HG03159 (cell line): ENCODE measurements at regions not wholly inside any gene's neighbourhood (a gene's known extent, or its start where the extent isn't known, plus 50 kb on each side); places are given as distances from the start of the nearest gene placed in this dataset.
"Not testable (repeated sequence)": the region's sequence is repeated elsewhere in the genome, so short reads cannot be mapped to it uniquely, and the experiment has no call there.

Experiments
- ATAC-seq: cut with Tn5 transposase; IDR thresholded peaks from one replicate; pipeline ENCODE4 v1.9.1; 2021; ENCODE audit warnings: mild to moderate bottlenecking, moderate library complexity; ENCODE audit not compliant: unreplicated experiment

DNA sequence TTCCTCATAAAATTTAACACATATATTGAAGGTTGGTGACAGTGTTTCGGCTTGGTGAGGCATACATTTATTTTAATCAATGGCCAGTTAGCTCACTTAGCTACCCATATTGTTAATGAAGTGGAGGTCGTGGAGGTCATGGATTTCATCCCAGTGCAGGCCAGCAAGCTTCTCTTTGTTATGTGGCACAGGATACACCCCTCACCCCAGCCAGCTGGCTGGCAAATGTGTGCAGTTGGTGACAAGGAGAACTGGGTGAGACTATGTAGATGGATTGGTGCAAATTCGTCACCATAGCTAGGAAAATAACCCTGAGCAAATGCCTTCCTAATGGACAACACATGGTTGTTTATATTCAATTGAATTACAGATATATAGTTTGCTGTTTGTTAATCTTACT lies 50.5 kb upstream of the FOXP2 start:
- ATAC-seq, result no peak

DNA sequence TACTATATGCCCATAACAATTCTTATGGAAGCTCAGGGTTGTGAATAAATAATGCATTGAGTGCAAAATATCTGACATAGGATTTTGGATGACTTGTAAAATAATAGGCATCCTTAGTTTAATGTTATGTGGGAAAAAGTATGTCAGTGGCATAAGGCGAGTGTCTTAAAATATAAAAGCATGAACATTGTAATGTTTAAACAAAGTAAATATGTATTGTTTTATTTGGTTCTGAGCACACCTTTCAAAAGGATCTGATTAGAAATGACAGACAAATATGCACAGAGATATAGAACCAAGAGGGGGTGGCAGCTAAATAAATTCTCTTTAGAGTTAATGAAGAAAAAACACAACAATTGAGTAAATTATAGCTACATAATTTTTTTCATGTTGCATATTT lies 51.3 kb upstream of the FOXP2 start:
- ATAC-seq, result no peak

DNA sequence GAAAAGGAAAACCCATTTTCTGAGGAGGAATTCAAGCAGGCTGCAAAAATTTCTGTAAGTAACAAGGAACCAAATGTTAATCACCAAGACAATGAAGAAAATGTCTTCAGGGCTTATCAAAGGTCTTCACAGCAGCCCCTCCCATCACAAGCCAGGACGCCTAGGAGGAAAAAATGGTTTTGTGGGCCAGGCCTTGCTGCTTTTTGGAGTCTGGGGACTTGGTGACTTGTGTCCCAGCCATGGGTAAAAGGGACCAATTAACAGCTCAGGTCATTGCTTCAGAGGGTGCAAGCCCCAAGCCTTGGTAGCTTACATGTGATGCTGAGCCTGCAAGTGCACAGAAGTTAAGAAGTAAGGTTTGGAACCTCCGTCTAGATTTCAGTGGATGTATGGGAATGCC lies 55.7 kb upstream of the FOXP2 start:
- ATAC-seq, result no peak

DNA sequence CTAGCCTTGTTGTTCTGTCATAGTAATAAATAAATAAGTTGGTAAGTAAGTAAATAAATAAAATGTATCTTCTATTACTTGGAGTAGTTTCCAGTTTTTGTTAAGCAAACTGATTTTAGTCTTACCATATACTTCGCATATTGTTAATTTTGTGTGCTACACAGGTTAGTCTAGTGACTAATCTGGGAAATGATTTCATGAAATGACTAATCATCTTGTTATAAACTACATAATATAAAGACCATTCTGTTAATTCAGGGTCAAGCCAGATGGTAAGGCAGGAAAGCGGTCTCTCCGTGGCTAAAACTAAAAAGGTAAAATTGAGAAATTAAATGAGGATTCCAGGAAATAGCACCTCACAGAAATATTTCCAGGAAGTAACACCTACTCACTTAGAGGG lies 58.5 kb upstream of the FOXP2 start:
- no peak for ATAC-seq

DNA sequence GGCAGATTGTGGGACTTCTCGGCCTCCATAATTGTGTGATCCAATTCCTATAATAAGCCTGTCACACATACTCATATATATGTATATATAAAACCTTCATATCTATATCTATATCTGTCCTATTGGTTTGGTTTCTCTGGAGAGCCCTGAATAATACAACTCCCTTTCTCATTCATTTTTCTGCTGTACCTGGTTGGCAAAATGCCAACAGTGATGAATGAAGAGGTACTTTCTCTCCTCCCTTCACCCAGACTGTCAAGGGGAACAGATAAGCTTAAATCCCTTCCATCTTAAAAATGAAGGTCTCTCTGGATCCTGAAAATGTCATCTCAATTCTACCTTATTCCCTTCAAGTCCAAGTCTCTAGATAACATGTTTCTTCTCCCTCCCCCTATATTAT lies 60.3 kb upstream of the FOXP2 start:
- ATAC-seq, result no peak

DNA sequence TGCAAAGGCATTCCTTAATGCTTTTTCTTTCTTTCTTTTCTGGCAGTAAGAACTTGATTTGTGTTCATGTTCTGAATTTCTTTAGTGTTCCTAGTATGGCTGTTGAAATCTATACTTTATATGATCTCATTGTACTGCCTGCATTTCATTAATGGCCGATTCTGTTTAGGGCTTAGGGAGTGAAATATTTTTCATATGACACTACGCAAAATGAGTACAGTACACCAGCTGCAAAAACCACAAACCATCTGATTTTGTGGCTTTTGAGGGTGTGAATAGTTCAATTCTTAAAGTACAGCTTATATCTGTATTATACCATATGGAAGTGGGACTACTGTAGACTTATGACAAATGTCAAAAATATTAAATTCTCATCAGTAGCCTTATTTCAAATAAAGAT lies 69.1 kb upstream of the FOXP2 start:
- ATAC-seq, result no peak

DNA sequence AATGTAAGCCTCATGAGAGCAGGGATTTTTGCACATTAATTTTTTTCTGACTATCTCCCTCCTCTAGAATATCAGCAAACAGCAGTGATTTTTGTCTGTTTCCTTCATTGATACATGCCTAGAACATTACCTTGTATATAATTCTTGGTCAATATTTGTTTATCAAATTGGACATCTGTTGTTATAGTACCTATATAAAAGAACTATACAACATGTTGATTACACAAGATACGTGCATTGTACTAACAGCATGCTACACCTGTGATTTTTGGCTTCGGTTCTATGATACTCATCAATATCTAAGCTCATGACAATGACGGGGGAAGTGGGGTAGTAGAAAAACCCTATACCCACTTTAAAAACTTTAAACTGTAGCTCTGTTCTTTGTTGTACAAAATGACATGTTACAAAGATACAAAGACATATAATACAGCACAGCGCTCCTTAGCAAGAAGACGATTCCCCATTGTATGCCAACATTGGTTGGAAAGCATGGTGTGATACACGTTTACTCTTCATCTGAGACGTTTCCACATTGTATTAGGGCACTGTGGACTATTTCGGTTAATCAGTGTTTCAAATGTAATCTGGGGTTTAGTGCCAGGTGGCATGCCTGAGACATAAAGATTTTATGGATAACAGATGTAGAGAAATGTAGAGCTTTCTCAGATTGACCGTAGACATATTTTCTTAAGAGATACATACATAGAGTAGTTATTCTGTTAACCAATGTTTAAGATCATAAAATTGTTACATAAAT lies 70.5 kb upstream of the FOXP2 start:
- no peak for ATAC-seq

DNA sequence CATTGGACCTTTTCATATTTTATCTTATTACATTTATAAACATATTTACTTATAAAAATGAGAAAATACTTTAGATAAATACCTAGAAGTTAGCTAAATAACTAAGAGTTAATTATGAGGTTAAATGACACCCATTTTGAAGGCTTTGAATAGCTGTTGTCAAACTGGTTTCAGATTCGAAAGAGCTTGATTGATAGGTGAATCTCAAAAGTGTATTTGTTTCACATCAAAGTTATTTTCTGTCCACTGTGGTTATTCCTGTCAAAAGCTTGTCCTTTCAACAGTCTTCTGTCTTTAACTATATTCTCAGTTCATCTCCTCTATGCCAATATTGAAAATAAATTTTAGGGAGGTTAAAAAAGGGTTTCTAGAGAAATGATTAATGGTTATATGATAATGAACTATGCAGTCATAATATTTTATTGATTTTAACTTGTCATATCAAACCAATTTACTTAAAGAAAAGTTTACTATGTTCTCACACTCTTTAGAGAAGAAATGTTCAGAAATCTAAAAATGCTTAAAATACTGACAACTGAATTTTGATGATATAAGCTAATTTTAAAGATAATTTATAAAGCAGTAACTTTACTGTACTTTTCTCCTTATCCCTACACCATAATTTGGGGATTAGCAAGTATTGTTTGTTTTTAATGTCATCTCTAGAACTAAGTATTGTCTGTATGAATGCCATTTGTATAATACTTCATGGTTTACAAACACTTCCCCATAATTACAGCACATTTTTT lies 72.0 kb upstream of the FOXP2 start:
- ATAC-seq, result no peak

DNA sequence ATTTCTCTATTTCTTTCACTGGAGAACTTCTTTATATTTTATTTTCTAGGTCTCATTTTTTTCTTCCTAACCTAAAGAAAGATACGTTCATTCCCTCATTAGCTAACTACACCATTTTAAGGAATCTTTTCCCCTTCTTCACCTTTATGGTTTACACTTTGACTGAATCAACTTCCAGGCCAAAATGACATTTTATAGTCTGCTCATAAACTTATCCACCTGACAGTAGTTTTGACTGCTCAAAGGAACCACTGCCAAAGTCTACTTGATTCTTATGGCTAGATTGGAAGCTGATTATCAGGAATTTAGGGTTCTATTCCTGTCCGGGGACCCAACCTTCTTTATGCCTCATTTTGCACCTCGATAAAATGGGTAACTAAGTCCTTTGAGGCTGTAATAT lies 73.0 kb upstream of the FOXP2 start:
- ATAC-seq, result no peak

DNA sequence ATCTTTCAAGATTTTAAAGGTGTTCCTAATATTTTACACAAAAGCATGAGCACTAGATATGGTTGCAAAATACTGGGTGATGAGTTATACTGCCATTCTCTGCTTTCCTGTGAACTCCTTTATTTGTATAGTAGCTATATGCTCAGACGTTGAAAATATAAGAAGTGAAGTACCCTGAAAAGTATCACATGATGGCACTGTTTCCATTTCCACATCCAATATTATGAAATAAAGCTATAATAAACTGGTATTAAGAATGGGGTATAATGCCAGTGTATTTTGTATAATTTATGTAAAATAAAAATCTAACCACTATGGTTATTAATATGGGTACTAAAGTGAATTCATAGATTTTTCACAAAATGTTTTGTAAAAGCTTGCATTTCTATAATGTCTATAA lies 79.6 kb upstream of the FOXP2 start:
- ATAC-seq, result no peak

DNA sequence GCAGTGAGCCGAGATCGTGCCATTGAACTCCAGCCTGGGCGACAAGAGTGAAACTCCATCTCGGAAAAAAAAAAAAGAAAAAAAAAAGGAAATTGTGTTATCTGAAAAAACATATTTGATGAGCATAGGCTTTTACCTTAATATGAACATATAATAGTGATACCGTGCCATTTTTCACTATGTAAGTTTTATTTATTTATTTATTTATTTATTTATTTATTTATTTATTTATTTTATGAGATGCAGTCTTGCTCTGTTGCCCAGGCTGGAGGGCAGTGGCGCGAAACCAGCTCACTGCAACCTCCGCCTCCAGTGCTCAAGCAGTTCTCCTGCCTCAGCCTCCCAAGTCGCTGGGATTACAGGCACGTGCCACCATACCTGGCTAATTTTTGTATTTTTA lies 85.2 kb upstream of the FOXP2 start:
- not testable (repeated sequence) for ATAC-seq

DNA sequence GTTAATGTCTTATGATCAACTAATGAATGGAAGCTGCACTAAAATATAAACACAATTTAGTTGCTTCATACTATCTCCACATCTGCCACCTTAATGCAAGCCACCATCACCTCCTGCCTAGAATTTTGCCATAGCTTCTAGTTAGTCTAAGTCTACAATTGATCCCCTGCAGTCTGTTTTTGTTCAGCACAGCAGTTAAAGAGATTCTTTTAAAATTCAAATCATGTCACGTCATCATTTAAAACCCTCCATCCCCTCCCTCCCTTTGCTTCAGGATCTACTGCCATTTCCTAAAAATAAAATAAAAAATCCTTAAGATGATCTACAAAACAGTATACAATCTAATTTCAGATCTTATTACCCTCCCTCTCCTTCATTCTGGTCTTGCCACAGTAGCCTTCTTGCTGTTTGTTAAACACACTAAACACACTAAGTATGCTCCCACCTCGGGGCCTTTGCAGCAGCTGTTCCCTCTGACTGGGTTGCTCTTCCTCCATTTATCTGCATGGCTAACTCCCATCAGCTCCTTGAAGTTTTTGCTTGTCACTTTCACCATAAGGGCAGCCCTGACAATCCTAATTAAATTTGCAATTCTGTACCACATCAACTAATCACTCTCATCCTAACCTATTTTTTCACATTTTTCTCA lies 97.0 kb upstream of the FOXP2 start:
- ATAC-seq, result no peak

DNA sequence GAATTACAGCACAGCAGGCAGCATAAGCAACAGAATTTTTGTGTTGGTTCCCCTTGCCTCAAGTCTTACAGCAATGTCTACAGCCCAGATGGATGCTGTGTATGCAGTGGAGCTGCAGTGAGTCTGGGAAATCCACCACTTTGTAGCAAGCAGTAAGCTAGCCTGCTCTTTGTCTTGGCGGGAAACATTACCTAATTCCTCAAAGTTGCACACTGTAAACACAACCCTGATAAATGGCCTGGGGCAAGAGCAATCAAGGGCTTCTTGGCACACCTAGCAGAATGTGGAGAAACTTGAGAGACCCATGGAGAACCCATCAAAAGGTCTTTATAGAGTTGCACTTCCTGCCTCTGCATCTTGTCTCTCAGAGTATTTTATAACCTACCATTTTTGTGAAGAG lies 102.0 kb upstream of the FOXP2 start:
- ATAC-seq, result no peak

DNA sequence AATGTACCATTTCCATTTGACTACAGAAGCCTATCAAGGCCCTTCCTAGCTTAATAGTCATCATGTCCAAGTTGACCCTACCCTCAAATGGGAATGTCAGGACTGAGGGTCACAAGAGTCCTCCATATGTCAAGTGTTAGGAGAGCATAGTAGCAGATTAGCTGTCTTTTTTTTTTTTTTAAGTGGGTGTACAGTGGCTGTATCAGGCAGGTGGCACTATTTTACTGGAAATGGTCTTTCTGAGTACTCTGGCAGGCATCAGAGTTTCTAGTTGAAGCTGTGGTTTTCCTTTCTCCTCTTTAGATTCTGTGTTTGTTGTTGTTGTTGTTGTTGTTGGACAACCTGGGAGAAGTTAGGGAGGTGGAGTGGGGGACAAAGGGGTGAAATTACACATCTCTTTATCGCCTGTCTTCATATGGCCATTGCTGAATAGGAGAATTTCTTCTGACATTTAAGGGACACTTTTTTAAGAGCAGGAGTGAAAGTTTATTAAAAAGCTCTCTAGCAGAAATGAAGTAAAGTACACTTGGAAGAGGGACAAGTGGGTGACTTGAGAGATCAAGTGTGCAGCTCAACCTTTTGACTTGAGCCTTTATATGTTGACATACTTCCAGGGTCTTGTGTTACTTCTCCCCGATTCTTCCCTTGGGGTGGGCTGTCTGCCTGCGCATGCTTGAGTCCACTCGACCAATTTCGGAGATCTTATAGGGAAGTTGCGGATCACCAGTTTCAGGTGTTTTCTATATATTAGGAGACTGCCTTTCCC lies 104.1 kb upstream of the FOXP2 start:
- ATAC-seq, result no peak

DNA sequence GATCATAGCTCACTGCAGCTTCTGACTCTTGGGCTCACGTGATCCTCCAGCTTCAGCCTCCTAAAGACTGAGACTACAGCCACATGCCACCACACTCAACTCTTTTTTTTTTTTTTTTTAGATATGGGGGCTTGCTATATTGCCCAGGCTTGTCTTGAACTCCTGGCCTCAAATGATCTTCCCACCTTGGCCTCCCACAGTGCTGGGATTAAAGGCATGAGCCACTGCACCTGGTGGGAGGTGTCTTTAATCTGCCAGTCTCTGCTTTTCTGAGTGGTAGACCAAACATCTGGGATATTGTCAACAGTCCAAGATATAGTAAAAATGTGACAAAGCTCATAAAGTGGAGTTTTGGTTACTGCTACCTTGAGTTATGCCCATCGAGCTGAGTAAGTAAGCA lies 104.9 kb upstream of the FOXP2 start:
- no peak for ATAC-seq

DNA sequence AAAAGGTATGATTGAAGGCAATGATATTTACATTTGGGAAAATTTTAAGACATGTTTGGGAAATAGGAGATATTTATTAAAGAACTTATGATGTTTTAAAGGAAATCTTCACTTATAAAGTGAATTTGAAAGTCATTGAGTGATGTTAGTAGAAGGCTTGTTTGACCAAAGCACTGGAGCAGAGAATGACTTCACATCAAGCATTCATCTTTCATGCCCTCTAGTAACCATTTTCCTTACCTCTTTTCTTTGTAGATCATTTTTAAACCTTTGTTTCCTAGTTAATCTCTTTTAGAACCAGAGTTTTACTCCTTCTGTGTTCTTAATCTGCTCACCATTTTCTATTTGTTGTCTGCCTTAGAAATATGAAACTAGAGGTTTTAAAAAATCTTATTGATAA lies 111.3 kb upstream of the FOXP2 start:
- no peak for ATAC-seq

DNA sequence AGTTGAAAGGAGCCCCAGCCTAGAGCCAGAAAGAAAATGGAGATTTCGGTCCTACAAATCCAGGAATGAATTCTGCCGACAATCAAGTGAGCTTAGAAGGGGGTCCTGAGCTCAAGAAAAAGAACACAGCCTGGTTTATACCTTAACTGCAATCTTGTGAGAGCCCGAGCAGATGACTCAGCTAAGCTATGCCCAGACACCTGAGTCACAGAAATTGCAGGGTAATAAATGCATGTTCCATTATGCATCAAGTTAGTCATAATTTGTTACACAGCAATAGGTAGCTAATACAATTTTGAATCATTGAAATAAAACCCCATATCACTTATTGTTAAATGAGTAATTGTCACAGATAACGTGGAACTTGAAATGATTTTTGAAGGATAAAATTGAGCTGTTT lies 111.8 kb upstream of the FOXP2 start:
- no peak for ATAC-seq

DNA sequence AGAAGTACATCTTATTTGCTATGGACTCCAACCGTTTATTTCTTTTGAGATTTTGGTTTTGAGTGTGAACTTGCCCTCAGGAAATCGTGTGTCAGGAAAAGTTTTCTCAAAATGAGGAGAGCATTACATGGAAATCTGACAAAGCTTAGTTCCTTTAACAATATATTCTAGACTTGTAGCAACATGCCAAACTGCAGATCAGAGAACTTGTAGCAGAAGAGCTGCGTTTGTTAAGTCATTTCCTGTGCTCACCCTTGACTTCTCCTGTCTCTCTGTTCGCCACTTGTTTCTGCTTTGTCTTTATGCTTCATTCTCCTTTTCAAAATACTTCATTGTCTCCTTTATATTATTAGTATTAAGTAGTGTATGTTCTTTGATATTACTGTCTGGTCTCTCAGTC lies 116.6 kb upstream of the FOXP2 start:
- no peak for ATAC-seq

DNA sequence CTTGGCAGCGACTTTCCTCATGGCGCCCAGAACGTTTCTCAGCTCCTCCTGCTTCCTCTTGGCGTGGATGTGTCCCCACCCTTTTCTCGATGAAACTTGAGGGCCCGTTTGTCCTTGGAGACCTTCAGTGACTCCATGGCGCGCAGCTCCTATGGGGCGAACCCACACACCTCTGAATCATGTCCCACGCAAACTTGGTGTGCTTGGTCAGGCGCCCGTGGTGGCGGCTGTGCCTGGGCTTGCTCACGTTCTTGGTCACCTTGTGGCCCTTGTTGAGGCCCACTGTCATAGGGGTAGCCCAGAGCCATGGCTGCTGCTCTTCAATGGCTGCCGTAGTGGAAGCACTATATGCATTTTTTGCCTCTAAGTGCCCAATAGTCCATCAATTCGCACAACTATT lies 117.5 kb upstream of the FOXP2 start:
- ATAC-seq, result no peak

DNA sequence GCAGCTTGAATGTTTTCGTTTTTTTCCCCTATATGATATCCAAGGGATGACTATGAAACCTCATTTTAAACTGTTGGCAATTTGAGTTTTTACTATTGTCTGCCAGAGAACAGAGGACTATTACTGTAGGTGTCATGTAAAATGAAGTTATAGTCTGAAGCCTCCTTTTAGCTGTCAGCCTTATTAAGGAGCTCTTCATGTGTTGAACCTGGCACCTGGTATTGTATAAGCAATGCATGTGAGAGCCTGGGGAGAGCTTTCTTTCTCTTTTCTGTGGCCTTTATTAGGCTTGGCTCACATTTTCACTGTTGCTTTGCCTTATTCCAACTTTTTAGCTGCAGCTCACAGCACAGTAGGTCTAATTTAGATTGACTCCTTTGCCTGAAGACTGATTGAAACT lies 119.1 kb upstream of the FOXP2 start:
- no peak for ATAC-seq

DNA sequence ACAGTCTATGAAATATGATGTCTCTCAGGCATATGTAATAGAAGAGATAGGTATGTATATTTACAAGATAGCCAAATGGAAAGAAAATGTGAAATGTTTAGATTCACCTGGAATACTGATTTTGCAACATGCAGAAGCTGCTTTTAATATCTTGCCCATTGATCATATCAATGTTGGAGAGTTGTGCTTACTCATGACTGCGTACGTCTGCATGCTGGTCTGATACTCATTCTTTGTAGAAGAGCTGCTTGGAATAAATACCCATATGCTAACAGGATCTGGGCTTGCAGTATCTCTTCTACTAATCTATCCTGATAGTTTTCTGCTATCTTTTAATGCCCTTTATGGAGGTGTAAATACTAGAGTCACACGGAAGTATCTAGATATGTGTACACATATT lies 120.6 kb upstream of the FOXP2 start:
- no peak for ATAC-seq
